Mesothelial cell of epicardium (in vitro differentiated cells): ENCODE measurements at regions not wholly inside any gene's neighbourhood (a gene's known extent, or its start where the extent isn't known, plus 50 kb on each side); places are given as distances from the start of the nearest gene placed in this dataset.
"Not testable (repeated sequence)": the region's sequence is repeated elsewhere in the genome, so short reads cannot be mapped to it uniquely, and the experiment has no call there.

Experiments used
- DNase-seq, 2 experiments: peaks; one replicate each; pipeline ENCODE4 v3.0.0; 2021; ENCODE audit warnings: low spot score in 2 of 2; ENCODE audit not compliant: unreplicated experiment in 2 of 2
- H3K27ac Mint-ChIP-seq: 2 replicates; pipeline ENCODE4 v1.8.0; 2021; ENCODE audit warnings: mixed read lengths
- H3K27me3 Mint-ChIP-seq: 2 replicates; pipeline ENCODE4 v1.8.0; 2021; ENCODE audit warnings: low read depth, mixed read lengths
- H3K36me3 Mint-ChIP-seq: 2 replicates; pipeline ENCODE4 v1.8.0; 2021; ENCODE audit warnings: mixed read lengths
- H3K4me1 Mint-ChIP-seq: 2 replicates; pipeline ENCODE4 v1.8.0; 2021; ENCODE audit warnings: mixed read lengths
- H3K4me3 Mint-ChIP-seq: 2 replicates; pipeline ENCODE4 v1.8.0; 2021; ENCODE audit warnings: mild to moderate bottlenecking, moderate library complexity, mixed read lengths
- H3K9me3 Mint-ChIP-seq: 2 replicates; pipeline ENCODE4 v1.8.0; 2021; ENCODE audit warnings: mixed read lengths
- CTCF ChIP-seq: fragments of 200-600 bp; sonication (generic); IDR thresholded peaks from one replicate; pipeline ENCODE4 v1.5.0; 2021; ENCODE audit warnings: antibody characterized with exemption; ENCODE audit not compliant: unreplicated experiment

GRCh38 chr4:110343534-110343933 lies 132.4 kb upstream of the ENPEP start:
- DNase-seq: no peak
- no peaks in the 10 kb centered on the region for H3K36me3 Mint-ChIP-seq
- H3K27ac Mint-ChIP-seq: no peak overlapping the region
- TF ChIP-seq CTCF: no peak
- no peaks in the 10 kb centered on the region for H3K9me3 Mint-ChIP-seq
- peaks cover 5% of the 10 kb centered on the region for H3K4me1 Mint-ChIP-seq
- H3K4me3 Mint-ChIP-seq: no peak overlapping the region
- H3K27me3 Mint-ChIP-seq: no peaks in the 10 kb centered on the region

- not testable (repeated sequence) for H3K27ac Mint-ChIP-seq, DNase-seq, H3K27me3 Mint-ChIP-seq, H3K36me3 Mint-ChIP-seq, H3K9me3 Mint-ChIP-seq, H3K4me1 Mint-ChIP-seq, H3K4me3 Mint-ChIP-seq
These were observed 134.8 kb upstream of the ENPEP start for GRCh38 chr4:110341118-110341517.

GRCh38 chr4:110335399-110335798 lies 137.0 kb upstream of the ELOVL6 start:
- no peaks in the 10 kb centered on the region for H3K27me3 Mint-ChIP-seq
- TF ChIP-seq CTCF: no peak

GRCh38 chr4:110332483-110332882 lies 134.1 kb upstream of the ELOVL6 start:
- no peak for TF ChIP-seq CTCF
- Mint-ChIP-seq H3K36me3 (peaks cover 5% of the 10 kb centered on the region), H3K4me3 (no peak overlapping the region), H3K9me3 (peaks cover 41% of the 10 kb centered on the region), H3K27ac (no peak overlapping the region), H3K4me1 (no peaks in the 10 kb centered on the region), H3K27me3 (no peaks in the 10 kb centered on the region)
- no peak for DNase-seq

More at GRCh38 chr4:110335399-110335798, 137.0 kb upstream of the ELOVL6 start:
- H3K9me3 Mint-ChIP-seq: peaks cover 20% of the 10 kb centered on the region
- H3K36me3 Mint-ChIP-seq: no peaks in the 10 kb centered on the region
- DNase-seq: no peak
- no peak overlapping the region for H3K27ac Mint-ChIP-seq
- no peaks in the 10 kb centered on the region for H3K4me1 Mint-ChIP-seq
- no peak overlapping the region for H3K4me3 Mint-ChIP-seq

GRCh38 chr4:110326426-110326825 lies 128.0 kb upstream of the ELOVL6 start:
- not testable (repeated sequence) for H3K36me3 Mint-ChIP-seq, H3K4me3 Mint-ChIP-seq, DNase-seq, H3K27ac Mint-ChIP-seq, H3K27me3 Mint-ChIP-seq, H3K4me1 Mint-ChIP-seq
- peaks cover 43% of the 10 kb centered on the region for H3K9me3 Mint-ChIP-seq

GRCh38 chr4:110310795-110311194 lies 112.4 kb upstream of the ELOVL6 start:
- no peak for TF ChIP-seq CTCF
- no peak for DNase-seq
- Mint-ChIP-seq H3K36me3 (no peaks in the 10 kb centered on the region), H3K27me3 (no peaks in the 10 kb centered on the region), H3K27ac (no peak overlapping the region), H3K4me3 (no peak overlapping the region), H3K4me1 (peaks cover 12% of the 10 kb centered on the region), H3K9me3 (no peaks in the 10 kb centered on the region)

- Mint-ChIP-seq H3K36me3 (no peaks in the 10 kb centered on the region), H3K27me3 (no peaks in the 10 kb centered on the region), H3K27ac (peak overlapping the region; percentile 63), H3K9me3 (no peaks in the 10 kb centered on the region), H3K4me1 (peaks cover 12% of the 10 kb centered on the region), H3K4me3 (no peak overlapping the region)
- no peak for DNase-seq
- TF ChIP-seq CTCF: no peak
These were observed 111.3 kb upstream of the ELOVL6 start for GRCh38 chr4:110309675-110310074.
